22Rv1 (cell line): ENCODE measurements at regions not wholly inside any gene's neighbourhood (a gene's known extent, or its start where the extent isn't known, plus 50 kb on each side); places are given as distances from the start of the nearest gene placed in this dataset.

Experiments used
- CTCF ChIP-seq: fragments of 450-650 bp; IDR thresholded peaks from 2 replicates; pipeline ENCODE4 v1.5.1; 2017; ENCODE audit warnings: mild to moderate bottlenecking
- ZFX ChIP-seq: fragments of 450-650 bp; IDR thresholded peaks from 2 replicates; pipeline ENCODE4 v1.6.1; 2017; ENCODE audit warnings: antibody characterized with exemption, borderline replicate concordance

GRCh38 chr9:29214154-29214689 lies 1640.9 kb upstream of the C9orf72 start:
- TF ChIP-seq CTCF (no peak), ZFX (no peak)
